ENCODE measurements at regions not wholly inside any gene's neighbourhood (a gene's known extent, or its start where the extent isn't known, plus 50 kb on each side); places are given as distances from the start of the nearest gene placed in this dataset.
"Not testable (repeated sequence)": the region's sequence is repeated elsewhere in the genome, so short reads cannot be mapped to it uniquely, and the experiment has no call there.

DNA sequence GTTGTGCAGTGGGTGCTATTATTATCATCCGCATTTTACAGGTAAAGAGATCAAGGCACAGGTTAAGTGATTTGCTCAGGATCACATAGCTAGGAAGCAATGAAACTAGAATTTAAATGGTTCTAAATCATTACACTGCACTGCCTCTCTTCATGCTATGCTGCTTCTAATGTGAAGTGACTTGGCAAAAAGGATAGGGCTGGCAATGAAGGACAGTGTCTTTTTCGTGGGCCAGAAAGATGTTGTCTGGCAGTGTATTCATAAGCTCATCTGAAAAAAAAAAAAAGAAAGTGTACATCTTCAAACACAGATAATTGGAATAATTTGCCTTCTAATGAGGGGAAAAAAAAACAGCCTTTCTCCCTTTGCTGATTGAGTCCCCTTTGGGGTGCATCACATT lies 132.2 kb upstream of the FUNDC1 start:
- no peak for DNase-seq

DNA sequence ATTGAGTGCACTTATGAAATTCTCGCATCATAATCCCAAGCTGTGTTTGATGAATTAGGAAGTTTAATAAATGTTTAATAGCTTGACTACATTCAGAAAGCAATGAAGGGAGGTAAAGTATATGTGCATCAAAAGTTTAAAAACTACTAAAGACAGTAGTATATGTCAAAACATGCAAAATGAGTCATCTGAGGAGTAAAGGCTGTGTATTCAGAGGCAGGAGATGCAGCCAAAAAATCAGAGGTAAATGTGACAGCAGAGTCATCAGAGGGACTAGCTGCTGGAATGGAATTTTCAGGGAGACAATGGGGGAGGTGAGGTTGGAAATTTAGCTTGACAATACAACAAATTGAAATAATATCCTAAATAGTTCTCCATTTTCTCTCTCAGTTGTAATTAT lies 127.0 kb upstream of the FUNDC1 start:
- no peak for DNase-seq

- no peak for DNase-seq
These were observed 125.1 kb upstream of the FUNDC1 start for GRCh38 chrX:44667771-44668170.

DNA sequence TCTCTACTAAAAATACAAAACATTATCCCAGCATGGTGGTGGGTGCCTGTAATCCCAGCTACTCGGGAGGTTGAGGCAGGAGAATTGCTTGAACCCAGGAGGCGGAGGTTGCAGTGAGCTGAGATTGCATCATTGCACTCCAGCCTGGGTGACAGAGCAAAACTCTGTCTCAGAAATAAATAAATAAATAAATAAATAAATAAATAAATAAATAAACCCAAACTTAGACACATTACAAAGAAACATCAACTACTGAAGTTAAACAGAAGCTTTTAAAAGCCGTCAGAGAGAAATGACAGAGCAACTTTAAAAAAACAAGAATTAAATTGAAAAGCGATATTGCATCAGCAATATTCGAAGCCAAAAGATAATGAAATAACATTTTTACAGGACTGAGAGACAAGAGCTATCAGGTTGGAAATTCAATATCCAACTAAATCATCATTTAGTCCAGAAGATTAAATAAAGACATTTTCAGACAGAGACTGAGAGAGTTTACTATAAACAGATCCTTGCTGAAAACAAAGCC lies 115.1 kb upstream of the FUNDC1 start:
- not testable (repeated sequence) for DNase-seq

DNA sequence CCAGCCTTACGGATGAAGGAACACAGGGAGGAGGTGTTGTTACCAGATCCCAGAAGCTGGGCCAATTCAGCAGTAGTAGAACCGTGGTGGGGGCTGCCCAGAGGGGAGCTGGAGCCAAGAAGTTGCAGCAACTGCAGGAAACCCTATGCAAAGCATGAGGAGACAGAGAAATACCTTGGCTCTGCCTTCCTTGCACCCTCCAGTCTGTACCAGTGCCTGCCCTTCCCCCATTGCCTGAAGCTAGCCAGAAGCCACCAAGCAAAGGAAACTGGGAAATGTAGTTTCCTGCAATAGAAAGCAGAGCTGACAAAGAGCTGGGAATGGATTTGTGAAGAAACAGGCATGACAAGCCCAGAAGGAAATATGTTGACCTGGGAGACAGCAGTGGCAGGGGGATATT lies 108.7 kb upstream of the FUNDC1 start:
- DNase-seq: no peak

- no peak for DNase-seq
These were observed 101.1 kb upstream of the FUNDC1 start for GRCh38 chrX:44643723-44644122.

- DNase-seq: no peak
These were observed 94.6 kb upstream of the FUNDC1 start for GRCh38 chrX:44637282-44637681.

- no peak for DNase-seq
These were observed 78.4 kb upstream of the FUNDC1 start for GRCh38 chrX:44621078-44621477.

DNA sequence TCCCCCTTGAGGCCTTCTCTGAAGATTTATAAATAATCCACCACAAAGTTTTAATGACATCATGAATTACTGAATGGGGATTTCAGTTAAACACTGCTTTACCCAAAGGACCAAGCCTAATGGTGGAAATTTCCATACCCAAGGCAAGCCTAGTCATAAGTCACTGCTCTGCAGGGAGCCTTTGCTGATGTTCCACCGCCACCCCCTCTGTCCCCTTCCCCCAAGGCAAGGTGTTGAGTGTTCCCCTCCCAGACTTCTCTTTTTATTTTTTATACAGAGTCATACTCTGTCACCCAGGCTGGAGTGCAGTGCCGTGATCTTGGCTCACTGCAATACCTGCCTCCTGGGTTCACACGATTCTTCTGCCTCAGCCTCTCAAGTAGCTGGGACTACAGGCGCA lies 76.4 kb upstream of the FUNDC1 start:
- no peak for DNase-seq

DNA sequence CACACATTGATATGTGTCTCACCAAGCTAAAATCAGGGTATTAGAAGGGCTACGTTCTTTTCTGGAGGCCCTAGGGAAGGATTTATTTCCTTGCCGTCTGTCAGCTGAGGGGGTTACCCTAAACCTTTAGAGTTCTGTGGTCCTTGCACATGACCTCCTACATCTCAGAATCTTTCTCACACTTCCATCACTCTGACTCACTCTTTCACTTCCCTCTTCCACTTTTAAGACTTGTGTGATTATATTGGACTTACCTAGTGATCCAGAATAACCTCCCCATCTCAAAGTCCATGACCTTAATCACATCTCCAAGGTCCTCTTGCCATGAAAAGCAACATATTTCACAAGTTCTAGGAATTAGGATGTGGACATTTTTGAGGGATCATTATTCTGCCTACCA lies 53.6 kb upstream of the FUNDC1 start:
- DNase-seq: no peak

Measured in femur (tissue), 1 donor.